WTC11 (cell line): ENCODE measurements at regions not wholly inside any gene's neighbourhood (a gene's known extent, or its start where the extent isn't known, plus 50 kb on each side); places are given as distances from the start of the nearest gene placed in this dataset.
"Not testable (repeated sequence)": the region's sequence is repeated elsewhere in the genome, so short reads cannot be mapped to it uniquely, and the experiment has no call there.

Experiments used
- CBFB ChIP-seq: sonication (generic); formaldehyde crosslinking; IDR thresholded peaks from 2 replicates; pipeline ENCODE4 v1.8.1; 2022; ENCODE audit warnings: mild to moderate bottlenecking, low read depth, missing genetic modification reagents
- FOXJ3 ChIP-seq: sonication (generic); formaldehyde crosslinking; IDR thresholded peaks from 2 replicates; pipeline ENCODE4 v1.9.0; 2021; ENCODE audit warnings: missing genetic modification reagents, mild to moderate bottlenecking, borderline replicate concordance
- IRF2 ChIP-seq: sonication (generic); formaldehyde crosslinking; IDR thresholded peaks from 2 replicates; pipeline ENCODE4 v1.8.0; 2022; ENCODE audit warnings: low read depth, missing genetic modification reagents, borderline replicate concordance
- TEAD4 ChIP-seq: sonication (generic); formaldehyde crosslinking; IDR thresholded peaks from 2 replicates; pipeline ENCODE4 v1.8.0; 2022; ENCODE audit warnings: mild to moderate bottlenecking, missing genetic modification reagents
- ZNF416 ChIP-seq: fragments of 250-450 bp; sonication (Bioruptor Pico); IDR thresholded peaks from 2 replicates; pipeline ENCODE4 v1.9.0; 2021; ENCODE audit warnings: mild to moderate bottlenecking, inconsistent platforms
- TF ChIP-seq, protein P1 (sequence below): fragments of 200-600 bp; IDR thresholded peaks from 2 replicates; pipeline ENCODE4 v1.8.0; 2022; ENCODE audit warnings: antibody characterized with exemption

- TF ChIP-seq, protein P1, sequence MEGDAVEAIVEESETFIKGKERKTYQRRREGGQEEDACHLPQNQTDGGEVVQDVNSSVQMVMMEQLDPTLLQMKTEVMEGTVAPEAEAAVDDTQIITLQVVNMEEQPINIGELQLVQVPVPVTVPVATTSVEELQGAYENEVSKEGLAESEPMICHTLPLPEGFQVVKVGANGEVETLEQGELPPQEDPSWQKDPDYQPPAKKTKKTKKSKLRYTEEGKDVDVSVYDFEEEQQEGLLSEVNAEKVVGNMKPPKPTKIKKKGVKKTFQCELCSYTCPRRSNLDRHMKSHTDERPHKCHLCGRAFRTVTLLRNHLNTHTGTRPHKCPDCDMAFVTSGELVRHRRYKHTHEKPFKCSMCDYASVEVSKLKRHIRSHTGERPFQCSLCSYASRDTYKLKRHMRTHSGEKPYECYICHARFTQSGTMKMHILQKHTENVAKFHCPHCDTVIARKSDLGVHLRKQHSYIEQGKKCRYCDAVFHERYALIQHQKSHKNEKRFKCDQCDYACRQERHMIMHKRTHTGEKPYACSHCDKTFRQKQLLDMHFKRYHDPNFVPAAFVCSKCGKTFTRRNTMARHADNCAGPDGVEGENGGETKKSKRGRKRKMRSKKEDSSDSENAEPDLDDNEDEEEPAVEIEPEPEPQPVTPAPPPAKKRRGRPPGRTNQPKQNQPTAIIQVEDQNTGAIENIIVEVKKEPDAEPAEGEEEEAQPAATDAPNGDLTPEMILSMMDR, result not testable (repeated sequence)
- TF ChIP-seq TEAD4 (CRISPR knock-in tag); FOXJ3 (CRISPR knock-in tag); CBFB; ZNF416; IRF2 (CRISPR knock-in tag): not testable (repeated sequence)
These were observed 154.9 kb upstream of the IQSEC1 start for GRCh38 chr3:13228169-13228568.
